Right lobe of liver (tissue), 4 donors: ENCODE measurements at regions not wholly inside any gene's neighbourhood (a gene's known extent, or its start where the extent isn't known, plus 50 kb on each side); places are given as distances from the start of the nearest gene placed in this dataset.

Experiments used
- CTCF ChIP-seq, 4 donors: fragments of 200-600 bp in 3 of 4; fragments of 450-650 bp in 1 of 4; IDR thresholded peaks; one replicate each; pipeline versions ENCODE4 v1.5.1 to v1.8.0; 2016 to 2022; ENCODE audit warnings: antibody characterized with exemption in 4 of 4, mild to moderate bottlenecking in 2 of 4
- POLR2A ChIP-seq: fragments of 450-650 bp; IDR thresholded peaks from one replicate; pipeline ENCODE4 v1.6.1; 2017; ENCODE audit warnings: antibody characterized with exemption, mild to moderate bottlenecking
- donor health status: DM: no; HTN: no; CAD: no.
- donor health status: DM: no; HTN: no; CAD: no.
- donor health status: DM: no; HTN: yes; CAD: no.

DNA sequence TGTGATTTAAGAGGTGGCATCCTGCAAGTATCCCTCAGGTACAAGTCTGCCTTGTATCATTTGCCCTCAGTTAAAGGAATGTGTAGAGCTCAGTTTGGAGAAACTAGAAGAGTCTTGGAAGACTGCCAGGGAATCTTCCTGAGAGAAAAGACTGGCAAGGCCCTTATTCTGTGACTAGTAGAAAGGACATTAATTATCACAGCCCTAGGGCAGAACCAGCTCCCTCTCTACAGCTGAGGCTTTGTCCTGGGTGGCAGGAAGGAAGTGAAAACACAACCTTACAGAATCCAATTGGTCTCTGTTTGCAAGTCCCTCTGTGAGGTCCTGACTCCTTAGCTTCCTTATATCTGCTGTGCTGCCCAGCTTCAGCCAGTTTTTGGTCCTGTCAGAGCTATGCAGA lies 385.9 kb upstream of the CYRIA start:
- TF ChIP-seq CTCF (IDR thresholded peaks at IDR 0.05): no peak
- no peak for TF ChIP-seq POLR2A
